ENCODE measurements at regions not wholly inside any gene's neighbourhood (a gene's known extent, or its start where the extent isn't known, plus 50 kb on each side); places are given as distances from the start of the nearest gene placed in this dataset.

GRCh38 chr9:86893811-86894490 lies 53.4 kb downstream of the GAS1 start:
- DNase-seq = no peak

GRCh38 chr9:86892576-86892975 lies 54.7 kb downstream of the GAS1 start:
- no peak for DNase-seq

DNA sequence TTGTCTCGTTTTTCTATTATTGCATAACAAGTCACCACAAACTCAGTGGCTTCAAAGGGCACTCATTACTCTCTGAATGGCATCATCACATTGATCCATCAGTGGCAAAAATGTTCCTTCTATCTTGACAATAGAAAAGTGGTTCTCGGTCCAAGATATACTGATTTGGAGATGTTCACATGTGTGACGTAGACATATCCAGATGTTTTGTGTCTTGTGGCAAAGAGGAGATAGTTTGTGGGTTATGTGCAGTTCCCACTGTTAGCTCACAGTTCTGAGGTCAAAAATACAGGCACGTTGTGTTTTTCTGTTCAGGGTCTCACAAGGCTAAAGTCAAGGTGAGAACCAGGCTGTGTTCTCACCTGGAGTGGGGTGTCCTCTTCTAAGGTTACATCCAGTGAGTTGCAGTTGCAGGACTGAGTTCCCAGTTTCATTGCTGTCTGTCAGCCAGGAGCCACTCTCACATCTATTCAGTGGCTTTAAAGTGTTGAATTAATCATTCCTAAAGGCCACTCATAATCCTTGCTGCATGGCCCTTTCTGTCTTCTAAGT lies 55.3 kb downstream of the GAS1 start:
- DNase-seq = no peak

DNA sequence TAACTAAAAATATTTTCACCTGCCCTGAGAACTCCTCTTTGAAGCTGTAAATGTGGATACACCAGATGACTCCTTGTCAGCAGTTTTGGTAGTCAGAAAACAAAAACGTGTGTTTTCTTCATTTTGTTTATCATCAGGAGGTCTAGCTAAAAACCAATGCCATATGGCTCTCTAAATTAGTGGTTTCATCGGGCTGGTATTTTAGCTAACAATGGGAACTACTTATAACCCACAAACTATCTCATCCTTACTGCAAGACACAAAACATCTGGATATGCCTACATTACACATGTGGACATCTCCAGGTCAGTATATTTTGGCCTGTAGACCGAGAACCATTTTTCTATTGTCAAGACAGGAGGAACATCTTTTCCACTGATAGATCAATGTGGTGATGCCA lies 56.2 kb downstream of the GAS1 start:
- DNase-seq = no peak

GRCh38 chr9:86885232-86885631 lies 62.1 kb downstream of the GAS1 start:
- no peak for DNase-seq

DNA sequence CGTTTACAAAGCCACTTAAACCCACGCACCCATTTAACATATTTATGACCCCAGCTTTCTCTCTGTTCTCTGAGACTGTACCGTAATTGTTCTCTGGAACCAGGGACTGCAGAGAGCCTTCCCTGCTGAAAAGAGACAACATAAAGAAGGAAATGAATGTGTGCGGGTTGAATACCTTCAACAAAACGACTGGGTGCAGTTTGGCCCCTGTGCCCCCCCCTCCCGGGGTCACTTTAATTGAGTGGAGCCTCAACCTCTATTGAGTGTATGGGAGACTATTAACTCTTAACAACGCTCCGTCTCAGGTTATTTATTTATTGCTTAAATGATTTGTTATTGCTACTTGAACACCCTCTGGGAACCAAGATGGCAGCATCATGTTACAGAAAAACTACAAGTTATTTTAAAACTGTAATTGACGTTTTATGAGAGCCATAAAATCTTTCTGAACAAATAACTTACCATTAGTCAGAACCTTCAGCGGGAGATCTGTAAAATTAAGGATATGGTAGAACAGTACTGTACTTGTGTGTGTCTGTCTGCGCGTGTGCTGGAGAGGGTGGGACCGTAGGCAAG lies 70.6 kb downstream of the GAS1 start:
- no peak for DNase-seq

DNA sequence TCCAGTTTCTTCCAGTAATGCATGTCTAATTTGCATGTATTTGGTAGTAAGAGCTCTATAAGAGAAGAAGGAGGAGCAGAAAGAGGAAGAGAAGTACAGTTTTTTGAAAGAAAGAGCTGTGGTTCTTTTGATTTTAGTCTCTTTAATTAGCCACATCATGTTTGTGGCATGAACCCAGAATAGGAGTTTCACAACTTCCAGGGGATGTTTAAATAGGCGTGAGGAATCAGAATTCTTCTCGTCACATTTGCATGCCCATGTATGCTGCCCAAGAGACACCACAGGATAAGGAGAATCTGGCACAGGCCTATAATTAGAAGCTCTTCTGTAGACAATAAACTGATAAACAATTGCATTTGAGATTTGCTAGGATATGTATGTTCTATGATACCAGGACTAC lies 78.7 kb downstream of the GAS1 start:
- DNase-seq = no peak

DNA sequence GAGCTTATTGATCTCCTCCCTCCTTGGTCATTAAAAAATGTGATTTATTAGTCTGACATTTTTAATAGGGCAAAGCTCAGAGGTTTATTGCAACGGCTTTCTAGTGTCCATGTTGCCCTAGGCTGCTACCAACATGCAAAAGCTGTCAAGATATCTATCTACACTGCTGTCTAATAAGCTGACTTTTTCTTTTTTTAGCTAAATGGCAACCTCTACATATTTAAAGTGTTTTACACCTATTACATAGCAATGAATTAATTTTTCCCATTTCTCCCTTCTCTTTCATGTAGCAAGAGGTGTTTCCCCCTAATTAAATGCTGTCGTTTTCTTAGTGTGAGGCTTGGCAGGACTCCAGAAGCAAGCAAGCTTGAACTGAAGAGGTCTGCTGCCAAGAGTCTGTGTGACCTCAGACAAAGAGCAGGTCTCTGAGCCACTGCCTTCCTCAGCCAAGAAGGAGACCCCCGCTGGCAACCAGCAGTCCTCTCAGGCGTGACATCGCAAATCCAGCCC lies 79.4 kb downstream of the GAS1 start:
- no peak for DNase-seq

GRCh38 chr9:86865952-86866351 lies 81.4 kb downstream of the GAS1 start:
- no peak for DNase-seq

DNA sequence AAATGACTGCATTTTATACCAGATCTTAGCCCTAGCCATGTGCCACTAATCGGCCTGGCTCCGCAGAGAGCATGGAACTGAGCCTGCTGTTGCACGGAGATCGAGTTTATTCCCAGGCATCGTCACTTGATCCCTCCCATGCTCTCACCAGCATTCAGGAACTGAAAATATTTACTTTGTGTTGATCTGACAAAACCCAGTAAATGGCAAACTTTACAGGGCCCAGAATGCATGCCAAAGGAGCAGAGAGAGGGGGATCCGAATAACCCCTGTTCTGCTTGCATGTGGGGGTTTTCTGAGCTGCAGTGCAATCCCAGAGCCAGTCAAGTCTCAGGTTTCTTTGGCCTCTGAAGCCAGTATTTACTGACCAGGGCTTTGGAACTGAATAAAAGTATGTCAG lies 87.3 kb downstream of the GAS1 start:
- no peak for DNase-seq

- DNase-seq = no peak
These were observed 88.2 kb downstream of the GAS1 start for GRCh38 chr9:86859056-86859455.

- no peak for DNase-seq
These were observed 89.3 kb downstream of the GAS1 start for GRCh38 chr9:86858009-86858408.

DNA sequence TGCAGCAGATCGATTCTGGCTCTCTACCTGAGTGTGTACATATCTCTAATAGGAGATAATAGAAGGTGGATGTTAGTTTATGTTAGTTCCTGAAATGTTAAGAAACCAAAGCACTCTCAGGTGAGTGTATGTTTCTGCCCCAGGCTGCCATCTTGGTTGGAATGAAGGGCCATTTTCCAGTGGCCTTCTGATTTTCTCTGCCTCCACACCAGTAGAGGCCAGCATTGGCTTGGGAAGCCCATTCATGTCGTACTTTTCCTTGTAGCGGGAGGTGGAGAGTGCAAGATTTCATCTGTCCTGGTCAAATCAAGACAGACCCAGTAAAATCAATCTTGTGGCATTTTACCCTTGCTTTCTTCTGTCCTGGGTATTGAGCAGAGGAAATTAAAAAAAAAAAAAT lies 91.0 kb downstream of the GAS1 start:
- no peak for DNase-seq

- DNase-seq = no peak
These were observed 92.3 kb downstream of the GAS1 start for GRCh38 chr9:86854898-86855523.

DNA sequence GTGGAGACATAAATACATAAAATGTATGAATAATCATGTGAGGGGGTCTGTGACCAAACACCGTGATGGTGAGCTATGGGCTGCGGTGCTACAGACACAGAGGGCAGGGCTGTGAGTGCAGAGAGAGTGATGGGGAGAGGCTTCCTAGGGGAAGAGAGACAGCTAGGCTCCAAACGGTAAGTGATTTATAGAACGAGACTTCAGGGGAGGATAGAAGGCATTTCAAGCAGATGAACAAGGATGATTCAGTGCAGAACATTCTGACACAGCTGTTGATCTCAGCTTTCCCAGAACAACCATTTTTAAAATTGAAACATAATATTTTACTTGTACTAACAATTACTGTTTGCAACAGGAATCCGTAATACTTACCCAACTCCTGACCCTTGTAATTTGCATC lies 100.7 kb downstream of the GAS1 start:
- DNase-seq = no peak

DNA sequence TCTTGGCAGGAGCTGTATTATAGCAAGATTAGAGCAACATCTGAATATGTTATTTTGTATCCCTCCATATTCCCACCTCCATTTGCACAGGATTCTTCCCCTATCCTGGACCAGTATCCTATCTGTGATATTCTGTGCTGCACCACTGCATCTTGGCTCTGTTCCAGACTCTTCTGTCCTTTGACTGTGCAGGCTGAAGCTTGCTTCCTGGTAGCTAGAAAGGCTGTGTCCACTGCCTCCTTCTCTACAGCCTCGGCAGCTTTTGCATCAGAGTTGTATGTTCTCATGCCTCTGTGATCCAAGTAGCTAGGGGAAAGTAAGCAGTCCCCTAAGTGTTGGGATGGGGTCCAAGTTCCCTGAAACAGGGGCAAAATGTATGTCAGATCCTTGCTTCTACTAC lies 104.1 kb downstream of the GAS1 start:
- DNase-seq = no peak

- no peak for DNase-seq
These were observed 104.7 kb downstream of the GAS1 start for GRCh38 chr9:86842573-86842972.

- DNase-seq = no peak
These were observed 107.8 kb downstream of the GAS1 start for GRCh38 chr9:86839522-86839921.

- DNase-seq = no peak
These were observed 108.5 kb downstream of the GAS1 start for GRCh38 chr9:86838519-86839497.

- DNase-seq = no peak
These were observed 110.0 kb downstream of the GAS1 start for GRCh38 chr9:86837345-86837744.

DNA sequence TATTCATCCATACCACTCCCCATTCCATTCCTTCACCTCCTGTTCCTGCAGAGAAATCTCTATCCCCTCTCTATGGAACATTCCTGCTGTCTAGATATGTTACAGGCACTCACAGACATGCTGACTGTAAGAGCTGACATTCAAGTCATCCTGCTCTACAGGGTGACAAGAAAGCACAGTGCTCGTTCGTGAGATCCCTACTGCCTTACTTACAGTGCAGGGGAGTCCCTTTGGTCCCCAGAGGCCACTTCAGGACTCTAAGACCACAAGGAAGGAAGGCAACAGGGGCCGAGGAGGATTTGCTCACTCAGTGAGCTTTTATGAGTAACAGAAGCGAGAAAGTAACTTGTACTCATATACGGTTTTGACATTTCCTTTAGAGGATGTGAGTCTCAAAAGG lies 110.5 kb downstream of the GAS1 start:
- DNase-seq = no peak

- DNase-seq = no peak
These were observed 111.0 kb downstream of the GAS1 start for GRCh38 chr9:86836266-86836665.

- DNase-seq = no peak
These were observed 117.0 kb downstream of the GAS1 start for GRCh38 chr9:86830356-86830755.

Measured in hippocampal formation (tissue), 2 donors.